ENCODE measurements at regions not wholly inside any gene's neighbourhood (a gene's known extent, or its start where the extent isn't known, plus 50 kb on each side); places are given as distances from the start of the nearest gene placed in this dataset.

DNA sequence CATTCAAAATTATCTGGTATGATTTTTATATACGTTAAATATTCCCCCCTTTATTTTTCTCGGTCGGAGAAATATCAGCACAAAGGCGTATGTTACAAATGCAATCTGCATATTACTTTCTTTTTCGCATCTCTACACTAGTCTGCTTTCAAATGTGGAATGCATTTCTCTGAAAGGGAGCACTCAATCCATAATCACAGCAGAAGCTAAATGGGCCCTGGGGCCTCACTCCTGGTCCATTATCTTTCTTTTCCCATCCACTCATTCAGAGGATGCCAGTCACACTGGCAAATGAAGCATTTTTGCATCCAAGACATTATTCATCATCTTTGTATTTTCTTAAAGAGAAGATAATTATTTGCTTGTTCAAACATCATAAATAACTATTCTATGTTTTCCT lies 295.2 kb upstream of the LRP1B start:
- H3K4me3 ChIP-seq (ENCODE audit: low read length, poor library complexity, severe bottlenecking) = no peak overlapping the region
- no peaks in the 10 kb centered on the region for H3K4me1 ChIP-seq (ENCODE audit: insufficient read depth, low read length, poor library complexity, severe bottlenecking)
- H3K9ac ChIP-seq (ENCODE audit: low read depth, low read length, poor library complexity, severe bottlenecking) = no peak overlapping the region
- H2AFZ ChIP-seq (ENCODE audit: low read length) = no peak overlapping the region
- H3K36me3 ChIP-seq (ENCODE audit: insufficient read depth, low read length) = no peaks in the 10 kb centered on the region
- H3K79me2 ChIP-seq (ENCODE audit: insufficient read depth, low read length) = no peaks in the 10 kb centered on the region
- H3K9me3 ChIP-seq (ENCODE audit: insufficient read depth, low read depth, low read length) = no peaks in the 10 kb centered on the region
- no peak for TF ChIP-seq EZH2phosphoT487 (IDR thresholded peaks at IDR 0.05; ENCODE audit: borderline replicate concordance)
- TF ChIP-seq, protein P1, sequence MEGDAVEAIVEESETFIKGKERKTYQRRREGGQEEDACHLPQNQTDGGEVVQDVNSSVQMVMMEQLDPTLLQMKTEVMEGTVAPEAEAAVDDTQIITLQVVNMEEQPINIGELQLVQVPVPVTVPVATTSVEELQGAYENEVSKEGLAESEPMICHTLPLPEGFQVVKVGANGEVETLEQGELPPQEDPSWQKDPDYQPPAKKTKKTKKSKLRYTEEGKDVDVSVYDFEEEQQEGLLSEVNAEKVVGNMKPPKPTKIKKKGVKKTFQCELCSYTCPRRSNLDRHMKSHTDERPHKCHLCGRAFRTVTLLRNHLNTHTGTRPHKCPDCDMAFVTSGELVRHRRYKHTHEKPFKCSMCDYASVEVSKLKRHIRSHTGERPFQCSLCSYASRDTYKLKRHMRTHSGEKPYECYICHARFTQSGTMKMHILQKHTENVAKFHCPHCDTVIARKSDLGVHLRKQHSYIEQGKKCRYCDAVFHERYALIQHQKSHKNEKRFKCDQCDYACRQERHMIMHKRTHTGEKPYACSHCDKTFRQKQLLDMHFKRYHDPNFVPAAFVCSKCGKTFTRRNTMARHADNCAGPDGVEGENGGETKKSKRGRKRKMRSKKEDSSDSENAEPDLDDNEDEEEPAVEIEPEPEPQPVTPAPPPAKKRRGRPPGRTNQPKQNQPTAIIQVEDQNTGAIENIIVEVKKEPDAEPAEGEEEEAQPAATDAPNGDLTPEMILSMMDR (conservative IDR thresholded peaks at IDR 0.05; ENCODE audit: low read length) = no peak
- no peaks in the 10 kb centered on the region for H3K9me2 ChIP-seq (replicated peaks; ENCODE audit: low read depth, low read length)
- H3F3A ChIP-seq (ENCODE audit: low read depth) = no peaks in the 10 kb centered on the region
- H3K27me3 ChIP-seq (ENCODE audit: insufficient read depth, low read length, poor library complexity, severe bottlenecking) = no peaks in the 10 kb centered on the region
- no peak overlapping the region for H3K4me2 ChIP-seq (ENCODE audit: low read depth, low read length, poor library complexity, severe bottlenecking)
- H4K20me1 ChIP-seq (ENCODE audit: insufficient read depth, low read length, poor library complexity, severe bottlenecking) = no peaks in the 10 kb centered on the region

DNA sequence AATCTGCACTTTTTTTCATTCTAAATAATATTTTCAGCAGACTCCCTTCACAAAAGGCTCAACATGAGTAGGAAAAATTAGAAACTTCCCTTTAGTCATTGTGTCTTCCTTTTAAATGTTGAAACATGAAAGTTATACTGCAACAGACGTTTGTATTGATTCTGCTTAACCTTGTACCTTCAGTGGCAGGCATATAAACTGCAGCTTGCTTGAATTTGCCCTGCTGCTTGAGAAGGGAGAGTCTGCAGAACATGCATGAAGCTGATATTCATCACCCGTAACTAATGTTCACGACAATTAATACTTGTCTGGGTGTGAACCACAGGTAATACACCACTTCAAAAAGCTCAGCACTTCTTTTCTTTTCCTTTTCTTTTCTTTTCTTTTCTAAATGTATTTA lies 294.7 kb upstream of the LRP1B start:
- TF ChIP-seq EZH2phosphoT487 (IDR thresholded peaks at IDR 0.05; ENCODE audit: borderline replicate concordance) = no peak
- TF ChIP-seq, protein P1 (conservative IDR thresholded peaks at IDR 0.05; ENCODE audit: low read length) = no peak
- H3K9me3 ChIP-seq (ENCODE audit: insufficient read depth, low read depth, low read length) = no peaks in the 10 kb centered on the region
- H3K4me3 ChIP-seq (ENCODE audit: low read length, poor library complexity, severe bottlenecking) = no peak overlapping the region
- no peaks in the 10 kb centered on the region for H3K36me3 ChIP-seq (ENCODE audit: insufficient read depth, low read length)
- H3K27me3 ChIP-seq (ENCODE audit: insufficient read depth, low read length, poor library complexity, severe bottlenecking) = no peaks in the 10 kb centered on the region
- no peaks in the 10 kb centered on the region for H3K4me1 ChIP-seq (ENCODE audit: insufficient read depth, low read length, poor library complexity, severe bottlenecking)
- no peaks in the 10 kb centered on the region for H3F3A ChIP-seq (ENCODE audit: low read depth)
- no peak overlapping the region for H3K9ac ChIP-seq (ENCODE audit: low read depth, low read length, poor library complexity, severe bottlenecking)
- H2AFZ ChIP-seq (ENCODE audit: low read length) = peak overlapping the region; percentile 20; the same call in 1 of the 2 replicates
- no peaks in the 10 kb centered on the region for H3K79me2 ChIP-seq (ENCODE audit: insufficient read depth, low read length)
- no peaks in the 10 kb centered on the region for H4K20me1 ChIP-seq (ENCODE audit: insufficient read depth, low read length, poor library complexity, severe bottlenecking)
- no peak overlapping the region for H3K4me2 ChIP-seq (ENCODE audit: low read depth, low read length, poor library complexity, severe bottlenecking)
- H3K9me2 ChIP-seq (replicated peaks; ENCODE audit: low read depth, low read length) = no peaks in the 10 kb centered on the region

DNA sequence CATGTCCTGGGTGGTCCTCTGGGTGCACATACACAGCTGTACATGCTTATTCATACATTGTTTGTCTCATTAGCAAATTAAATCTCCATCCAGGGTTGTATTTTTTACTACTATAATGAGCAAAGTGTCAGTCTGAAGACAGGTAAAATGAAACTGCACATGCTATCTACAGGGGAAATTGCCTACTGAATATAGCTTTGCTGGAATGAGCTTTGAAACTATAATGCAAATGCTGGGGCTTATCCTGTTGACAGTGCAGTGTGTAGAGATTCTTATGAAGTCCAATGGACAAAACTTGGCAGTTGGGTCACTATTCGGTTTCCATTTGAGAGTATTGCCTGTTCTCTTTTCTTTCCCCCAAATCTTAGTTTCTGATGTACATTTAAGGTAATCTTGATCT lies 292.8 kb upstream of the LRP1B start:
- no peaks in the 10 kb centered on the region for H3K79me2 ChIP-seq (ENCODE audit: insufficient read depth, low read length)
- H3K4me1 ChIP-seq (ENCODE audit: insufficient read depth, low read length, poor library complexity, severe bottlenecking) = no peaks in the 10 kb centered on the region
- no peaks in the 10 kb centered on the region for H3F3A ChIP-seq (ENCODE audit: low read depth)
- H3K4me3 ChIP-seq (ENCODE audit: low read length, poor library complexity, severe bottlenecking) = no peak overlapping the region
- H3K9me3 ChIP-seq (ENCODE audit: insufficient read depth, low read depth, low read length) = no peaks in the 10 kb centered on the region
- no peaks in the 10 kb centered on the region for H3K9me2 ChIP-seq (replicated peaks; ENCODE audit: low read depth, low read length)
- H3K27me3 ChIP-seq (ENCODE audit: insufficient read depth, low read length, poor library complexity, severe bottlenecking) = no peaks in the 10 kb centered on the region
- no peak overlapping the region for H3K9ac ChIP-seq (ENCODE audit: low read depth, low read length, poor library complexity, severe bottlenecking)
- no peaks in the 10 kb centered on the region for H3K36me3 ChIP-seq (ENCODE audit: insufficient read depth, low read length)
- H2AFZ ChIP-seq (ENCODE audit: low read length) = no peak overlapping the region
- TF ChIP-seq EZH2phosphoT487 (IDR thresholded peaks at IDR 0.05; ENCODE audit: borderline replicate concordance) = no peak
- TF ChIP-seq, protein P1 (conservative IDR thresholded peaks at IDR 0.05; ENCODE audit: low read length) = no peak
- no peaks in the 10 kb centered on the region for H4K20me1 ChIP-seq (ENCODE audit: insufficient read depth, low read length, poor library complexity, severe bottlenecking)
- no peak overlapping the region for H3K4me2 ChIP-seq (ENCODE audit: low read depth, low read length, poor library complexity, severe bottlenecking)

All from Loucy (cell line).